Ishikawa (cell line): ENCODE measurements at regions not wholly inside any gene's neighbourhood (a gene's known extent, or its start where the extent isn't known, plus 50 kb on each side); places are given as distances from the start of the nearest gene placed in this dataset.

Experiments
- CEBPB ChIP-seq: IDR thresholded peaks from 2 replicates; pipeline ENCODE4 v1.6.1; 2012
- CREB1 ChIP-seq: IDR thresholded peaks from 2 replicates; pipeline ENCODE4 v1.6.1; 2012; ENCODE audit warnings: low read depth
- EGR1 ChIP-seq: IDR thresholded peaks from 2 replicates; pipeline ENCODE4 v1.6.1; 2012
- EP300 ChIP-seq: IDR thresholded peaks from 2 replicates; pipeline ENCODE4 v1.6.1; 2012; ENCODE audit warnings: borderline replicate concordance
- FOXM1 ChIP-seq: IDR thresholded peaks from 2 replicates; pipeline ENCODE4 v1.6.1; 2012; ENCODE audit warnings: low read depth, borderline replicate concordance
- MAX ChIP-seq: IDR thresholded peaks from 2 replicates; pipeline ENCODE4 v1.6.1; 2012
- NFIC ChIP-seq: IDR thresholded peaks from 2 replicates; pipeline ENCODE4 v1.6.1; 2012
- RAD21 ChIP-seq: IDR thresholded peaks from 2 replicates; pipeline ENCODE4 v1.6.1; 2012; ENCODE audit warnings: low read depth
- REST ChIP-seq: IDR thresholded peaks from 2 replicates; pipeline ENCODE4 v1.6.1; 2012; ENCODE audit warnings: low read depth, mild to moderate bottlenecking
- TAF1 ChIP-seq: IDR thresholded peaks from 2 replicates; pipeline ENCODE4 v1.6.1; 2012; ENCODE audit warnings: low read depth, mild to moderate bottlenecking
- TCF12 ChIP-seq: IDR thresholded peaks from 2 replicates; pipeline ENCODE4 v1.6.1; 2012; ENCODE audit warnings: low read depth
- TEAD4 ChIP-seq: IDR thresholded peaks from 2 replicates; pipeline ENCODE4 v1.6.1; 2012
- YY1 ChIP-seq: IDR thresholded peaks from 2 replicates; pipeline ENCODE4 v1.6.1; 2012; ENCODE audit warnings: low read depth
- ZBTB7A ChIP-seq: IDR thresholded peaks from 2 replicates; pipeline ENCODE4 v1.6.1; 2012; ENCODE audit warnings: low read depth
- TF ChIP-seq, protein P1 (sequence below): IDR thresholded peaks from 2 replicates; pipeline ENCODE4 v1.6.1; 2012

- TF ChIP-seq FOXM1, result no peak
- TF ChIP-seq TEAD4, result no peak
- no peak for TF ChIP-seq TCF12
- TF ChIP-seq NFIC, result no peak
- TF ChIP-seq EP300, result no peak
- TF ChIP-seq TAF1, result no peak
- TF ChIP-seq, protein P1, sequence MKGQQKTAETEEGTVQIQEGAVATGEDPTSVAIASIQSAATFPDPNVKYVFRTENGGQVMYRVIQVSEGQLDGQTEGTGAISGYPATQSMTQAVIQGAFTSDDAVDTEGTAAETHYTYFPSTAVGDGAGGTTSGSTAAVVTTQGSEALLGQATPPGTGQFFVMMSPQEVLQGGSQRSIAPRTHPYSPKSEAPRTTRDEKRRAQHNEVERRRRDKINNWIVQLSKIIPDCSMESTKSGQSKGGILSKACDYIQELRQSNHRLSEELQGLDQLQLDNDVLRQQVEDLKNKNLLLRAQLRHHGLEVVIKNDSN, result no peak
- TF ChIP-seq CREB1, result no peak
- no peak for TF ChIP-seq ZBTB7A
Observed at GRCh38 chr4:81622474-81623184, 150.9 kb upstream of the RASGEF1B start.

DNA sequence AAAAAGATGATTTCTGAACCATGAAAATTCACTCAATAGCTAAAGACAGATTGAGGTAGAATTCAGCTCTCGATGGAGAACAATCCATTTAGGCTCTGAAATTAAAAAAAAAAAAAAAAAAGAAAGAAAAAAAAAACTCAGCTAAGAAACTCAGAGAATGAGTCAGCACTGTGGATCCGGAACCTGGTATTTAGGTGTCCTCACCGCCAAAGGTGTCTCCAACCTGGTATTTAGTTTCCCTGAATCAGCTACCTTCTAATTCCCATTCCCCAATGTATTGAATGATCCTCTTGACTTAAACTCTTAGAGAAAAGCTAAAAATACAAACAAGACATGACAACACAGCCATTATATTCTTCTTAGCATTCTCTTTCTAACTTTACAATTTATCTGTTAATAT lies 150.3 kb upstream of the RASGEF1B start:
- TF ChIP-seq TCF12, result no peak
- no peak for TF ChIP-seq EP300
- TF ChIP-seq ZBTB7A, result no peak
- 0 out of 2 replicates have a peak, but pooled peaks have one; percentile 18 for TF ChIP-seq TEAD4

- no peak for TF ChIP-seq YY1
- TF ChIP-seq NFIC, result no peak
Observed at GRCh38 chr4:81621490-81621889, 149.8 kb upstream of the RASGEF1B start.

DNA sequence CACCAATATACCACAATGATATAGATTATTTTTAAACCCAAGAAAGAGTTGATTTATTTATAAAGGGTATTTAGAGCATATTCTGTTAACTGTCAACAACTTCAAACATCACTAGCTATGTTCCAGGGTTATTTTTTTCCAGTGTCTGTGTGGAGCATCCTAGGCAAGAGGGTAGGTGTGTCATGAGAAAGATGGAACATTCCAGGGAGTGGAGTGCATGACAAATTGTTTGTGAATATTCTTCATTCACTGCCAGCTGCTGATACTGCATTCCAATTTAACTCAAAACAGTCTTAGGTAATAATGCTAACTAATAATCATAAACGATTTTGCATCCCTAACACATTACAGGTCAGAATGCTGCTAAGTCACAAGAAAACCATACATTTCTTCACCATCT lies 148.7 kb upstream of the RASGEF1B start:
- TF ChIP-seq YY1 (no peak), EGR1 (no peak), RAD21 (no peak), TEAD4 (no peak), CREB1 (no peak), NFIC (no peak), ZBTB7A (no peak), TCF12 (no peak), EP300 (no peak), CEBPB (no peak), FOXM1 (no peak), REST (no peak), MAX (no peak), TAF1 (no peak)
- TF ChIP-seq, protein P1, result no peak

DNA sequence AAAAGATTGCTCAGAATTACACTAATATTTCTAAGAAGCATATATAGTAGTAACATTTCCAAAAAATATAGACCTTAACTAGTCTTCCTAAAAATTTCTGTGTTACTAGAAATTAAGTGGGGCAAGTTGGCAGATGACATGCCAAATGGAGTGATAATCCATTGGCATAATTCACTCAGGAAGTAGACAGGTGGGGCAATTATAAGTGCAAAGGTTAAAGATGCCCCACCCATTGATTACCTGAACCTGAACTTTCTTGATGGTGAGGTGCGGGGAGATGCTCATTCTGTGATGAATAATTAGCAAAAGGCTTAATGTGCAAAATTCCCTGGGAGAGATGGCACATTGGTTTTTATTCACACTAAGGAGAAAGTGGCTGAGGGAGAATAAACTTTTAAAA lies 145.8 kb upstream of the RASGEF1B start:
- TF ChIP-seq NFIC, result no peak
- no peak for TF ChIP-seq CEBPB
- no peak for TF ChIP-seq MAX
- TF ChIP-seq TCF12, result no peak
- no peak for TF ChIP-seq CREB1
- TF ChIP-seq REST, result no peak
- no peak for TF ChIP-seq YY1
- no peak for TF ChIP-seq RAD21

DNA sequence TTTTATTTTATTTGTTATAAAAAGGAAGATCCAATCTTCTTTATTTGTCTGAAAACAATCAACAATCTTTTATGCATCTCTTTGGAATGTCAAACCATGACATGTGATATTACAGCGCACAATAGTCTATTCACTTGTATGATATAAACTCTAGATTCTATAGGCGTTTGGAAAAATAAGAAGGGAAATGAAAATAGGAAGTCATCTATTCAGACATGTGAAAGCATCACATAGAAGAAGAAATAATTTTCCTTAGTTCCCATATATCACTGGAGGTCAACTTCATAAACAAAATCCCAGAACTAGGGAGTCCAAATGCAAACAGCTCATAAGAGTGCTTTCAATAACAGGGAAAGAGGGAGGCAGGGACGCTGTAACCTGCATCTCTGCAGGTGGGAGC lies 139.5 kb upstream of the RASGEF1B start:
- no peak for TF ChIP-seq RAD21
- TF ChIP-seq TCF12, result no peak
- TF ChIP-seq YY1, result no peak
- TF ChIP-seq TEAD4, result no peak
- TF ChIP-seq EP300, result no peak
- TF ChIP-seq MAX, result no peak
- no peak for TF ChIP-seq NFIC
- TF ChIP-seq ZBTB7A, result no peak
- TF ChIP-seq, protein P1, result no peak
- TF ChIP-seq TAF1, result no peak
- TF ChIP-seq REST, result no peak
- no peak for TF ChIP-seq CEBPB
- no peak for TF ChIP-seq CREB1
- no peak for TF ChIP-seq FOXM1
- no peak for TF ChIP-seq EGR1
